GM12891 (cell line): ENCODE measurements at regions not wholly inside any gene's neighbourhood (a gene's known extent, or its start where the extent isn't known, plus 50 kb on each side); places are given as distances from the start of the nearest gene placed in this dataset.

Experiments
- PAX5 ChIP-seq: IDR thresholded peaks from 2 replicates; pipeline ENCODE4 v1.6.1; 2011; ENCODE audit warnings: low read length, moderate library complexity, mild to moderate bottlenecking; ENCODE audit not compliant: insufficient read depth, severe bottlenecking
- POLR2A ChIP-seq: IDR thresholded peaks from 2 replicates; pipeline ENCODE4 v1.6.1; 2011; ENCODE audit warnings: low read depth, low read length, control low read depth
- POLR2AphosphoS5 ChIP-seq: IDR thresholded peaks from 2 replicates; pipeline ENCODE4 v1.6.1; 2011; ENCODE audit warnings: low read depth, low read length, control low read depth
- POU2F2 ChIP-seq: IDR thresholded peaks from 2 replicates; pipeline ENCODE4 v1.6.1; 2011; ENCODE audit warnings: low read depth, mild to moderate bottlenecking, control low read depth, low read length, moderate library complexity
- SPI1 ChIP-seq: IDR thresholded peaks from 2 replicates; pipeline ENCODE4 v1.6.1; 2011; ENCODE audit warnings: low read depth, low read length, control low read depth
- TAF1 ChIP-seq: IDR thresholded peaks from 2 replicates; pipeline ENCODE4 v1.6.1; 2011; ENCODE audit warnings: low read depth, low read length, control low read depth

DNA sequence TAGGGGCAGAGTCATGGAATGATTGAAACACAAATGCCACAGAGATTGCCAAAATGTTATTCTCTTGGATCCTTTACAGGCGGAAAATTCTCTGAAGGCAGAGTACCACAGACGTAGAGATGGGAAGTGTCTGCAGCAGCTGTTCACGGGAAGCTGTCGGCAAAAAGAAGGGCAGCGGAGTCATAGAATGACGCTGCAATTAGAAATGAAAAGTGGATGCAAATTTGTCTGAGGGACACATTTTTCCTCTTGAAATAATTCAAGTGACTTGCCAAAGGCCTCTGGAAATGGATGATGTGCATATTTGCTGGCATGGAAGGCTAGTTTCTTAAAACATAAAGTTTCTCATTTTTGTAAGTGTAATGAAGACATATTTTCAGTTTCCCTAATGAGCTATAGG, 77.5 kb upstream of the PLD5 start:
- TF ChIP-seq POLR2A (no peak), SPI1 (no peak), POLR2AphosphoS5 (no peak), TAF1 (no peak), PAX5 (no peak), POU2F2 (no peak)
